ENCODE measurements at regions not wholly inside any gene's neighbourhood (a gene's known extent, or its start where the extent isn't known, plus 50 kb on each side); places are given as distances from the start of the nearest gene placed in this dataset.

DNA sequence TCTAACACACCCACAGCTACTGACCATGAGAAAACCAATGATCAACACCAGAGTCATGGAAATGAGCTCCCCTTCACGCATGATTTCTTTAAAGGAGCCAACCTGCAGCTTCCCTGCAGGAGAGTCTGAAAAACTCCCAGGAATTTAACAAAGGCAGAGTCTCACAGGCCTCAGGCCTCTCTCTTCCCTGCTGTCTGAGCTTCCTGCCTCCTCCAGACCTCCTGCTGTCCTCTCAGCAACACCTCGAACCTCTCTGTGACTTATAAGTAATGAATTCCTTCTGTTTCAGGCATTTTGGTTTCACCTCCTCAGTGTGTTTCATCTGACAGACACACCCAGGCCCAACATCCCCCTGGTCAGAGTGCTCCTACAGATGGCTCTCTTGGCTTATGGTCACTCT lies 1044.4 kb downstream of the UQCRFS1 start:
- H3K9me3 ChIP-seq: no peaks in the 10 kb centered on the region

DNA sequence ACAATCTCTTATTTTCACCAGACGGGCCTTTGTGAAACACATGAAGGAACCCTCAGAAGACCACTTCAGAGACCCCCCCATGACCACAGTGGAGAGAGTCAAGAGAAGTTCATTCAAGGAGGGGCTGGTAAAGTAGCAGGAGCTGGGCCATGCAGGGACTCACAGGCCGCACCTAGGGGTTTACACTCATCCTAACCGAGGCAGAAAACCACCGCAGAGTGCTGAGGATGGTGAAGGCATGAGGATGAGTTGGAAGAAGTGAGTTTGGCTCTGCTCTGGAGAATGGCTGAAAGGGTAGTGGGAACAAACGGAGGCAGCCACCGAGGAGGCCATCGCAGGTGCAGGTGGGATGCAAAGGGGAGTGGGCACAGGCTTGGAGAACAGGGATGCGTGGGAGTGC lies 1046.9 kb downstream of the UQCRFS1 start:
- no peak for ATAC-seq
- intact Hi-C loops (cut with DNase I): no loop called here
- 75 to 90% (median 83%) methylated on average over 8 of the region's 8 CpGs for WGBS, 4 donors

More for the DNA sequence above, 1044.4 kb downstream of the UQCRFS1 start:
- no peak overlapping the region for H3K4me3 ChIP-seq
- 48 to 65% (median 57%) methylated on average over 2 of the region's 2 CpGs for WGBS, 4 donors
- intact Hi-C loops (cut with DNase I): no loop called here
- ATAC-seq (no peak), DNase-seq (no peak)
- H3K27me3 ChIP-seq: no peaks in the 10 kb centered on the region
- TF ChIP-seq POLR2A (IDR thresholded peaks at IDR 0.05): no peak
- TF ChIP-seq, protein P1, sequence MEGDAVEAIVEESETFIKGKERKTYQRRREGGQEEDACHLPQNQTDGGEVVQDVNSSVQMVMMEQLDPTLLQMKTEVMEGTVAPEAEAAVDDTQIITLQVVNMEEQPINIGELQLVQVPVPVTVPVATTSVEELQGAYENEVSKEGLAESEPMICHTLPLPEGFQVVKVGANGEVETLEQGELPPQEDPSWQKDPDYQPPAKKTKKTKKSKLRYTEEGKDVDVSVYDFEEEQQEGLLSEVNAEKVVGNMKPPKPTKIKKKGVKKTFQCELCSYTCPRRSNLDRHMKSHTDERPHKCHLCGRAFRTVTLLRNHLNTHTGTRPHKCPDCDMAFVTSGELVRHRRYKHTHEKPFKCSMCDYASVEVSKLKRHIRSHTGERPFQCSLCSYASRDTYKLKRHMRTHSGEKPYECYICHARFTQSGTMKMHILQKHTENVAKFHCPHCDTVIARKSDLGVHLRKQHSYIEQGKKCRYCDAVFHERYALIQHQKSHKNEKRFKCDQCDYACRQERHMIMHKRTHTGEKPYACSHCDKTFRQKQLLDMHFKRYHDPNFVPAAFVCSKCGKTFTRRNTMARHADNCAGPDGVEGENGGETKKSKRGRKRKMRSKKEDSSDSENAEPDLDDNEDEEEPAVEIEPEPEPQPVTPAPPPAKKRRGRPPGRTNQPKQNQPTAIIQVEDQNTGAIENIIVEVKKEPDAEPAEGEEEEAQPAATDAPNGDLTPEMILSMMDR (IDR thresholded peaks at IDR 0.05): no peak
- peaks cover 0 to 4% (median 0%) of the 10 kb centered on the region in 12 donors for H3K4me1 ChIP-seq
- H3K27ac ChIP-seq: no peak overlapping the region
- H3K36me3 ChIP-seq: no peaks in the 10 kb centered on the region

DNA sequence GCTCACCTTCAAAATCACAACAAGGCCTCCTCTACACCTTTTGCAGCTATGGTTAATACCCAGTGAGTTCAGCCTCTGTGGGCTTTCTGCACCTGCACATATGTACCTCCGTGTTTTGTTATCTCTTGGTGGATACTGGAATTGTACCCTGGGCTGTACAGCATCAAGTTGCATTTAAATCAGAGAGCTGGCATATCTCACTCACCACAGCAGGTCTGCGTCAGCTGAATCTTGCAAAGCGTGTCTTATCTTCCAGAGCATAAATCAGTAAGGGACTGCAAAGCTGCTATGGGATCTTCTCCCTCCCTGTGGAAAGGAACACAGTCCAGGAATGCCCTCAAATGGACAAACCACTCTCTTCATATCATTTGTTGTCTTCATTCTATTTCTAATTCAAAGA lies 1048.7 kb downstream of the UQCRFS1 start:
- intact Hi-C loops (cut with DNase I): no loop called here
- Histone ChIP-seq H3K9me3 (peaks cover 0 to 22% (median 7%) of the 10 kb centered on the region in 12 donors), H3K4me1 (peaks cover 0 to under 1% (median 0%) of the 10 kb centered on the region in 12 donors), H3K4me3 (no peak overlapping the region), H3K36me3 (no peaks in the 10 kb centered on the region), H3K27ac (no peak overlapping the region), H3K27me3 (peaks cover 0 to 2% (median 0%) of the 10 kb centered on the region in 9 donors)
- ATAC-seq (no peak), DNase-seq (no peak)
- 33 to 46% (median 34%) methylated on average over 3 of the region's 3 CpGs for WGBS, 4 donors
- no peak for TF ChIP-seq POLR2A (IDR thresholded peaks at IDR 0.05)
- TF ChIP-seq, protein P1 (IDR thresholded peaks at IDR 0.05): no peak

More for the DNA sequence above, 1046.9 kb downstream of the UQCRFS1 start:
- no peak for TF ChIP-seq POLR2A (IDR thresholded peaks at IDR 0.05)
- TF ChIP-seq, protein P1 (IDR thresholded peaks at IDR 0.05): no peak
- H3K27me3 ChIP-seq: no peaks in the 10 kb centered on the region
- peaks cover 0 to 4% (median 0%) of the 10 kb centered on the region in 12 donors for H3K4me1 ChIP-seq
- peaks cover 0 to 8% (median 1%) of the 10 kb centered on the region in 12 donors for H3K9me3 ChIP-seq
- no peaks in the 10 kb centered on the region for H3K36me3 ChIP-seq
- H3K4me3 ChIP-seq: no peak overlapping the region
- no peak for DNase-seq
- no peak overlapping the region for H3K27ac ChIP-seq

DNA sequence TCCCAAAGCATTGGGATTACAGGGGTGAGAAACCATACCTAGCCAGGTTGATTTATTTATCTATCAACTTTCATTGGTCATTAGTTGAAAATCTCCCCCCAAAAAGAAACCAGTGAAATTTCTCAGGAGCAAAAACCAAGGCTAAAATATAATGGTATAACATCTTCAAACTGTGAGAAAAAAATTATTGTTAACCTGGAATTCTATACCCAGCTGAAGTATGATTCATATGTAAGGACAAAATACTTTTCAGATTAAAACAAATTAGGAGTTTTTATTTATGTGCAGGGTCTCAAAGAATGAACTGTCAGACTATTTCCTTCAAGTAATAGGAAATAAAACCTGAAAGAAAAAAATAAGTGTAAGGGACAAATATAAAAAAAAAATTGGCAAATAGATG lies 1053.9 kb downstream of the UQCRFS1 start:
- intact Hi-C loops (cut with DNase I): no loop called here
- H3K27me3 ChIP-seq: peaks cover 0 to 2% (median 0%) of the 10 kb centered on the region in 9 donors
- H3K9me3 ChIP-seq: peaks cover 0 to 33% (median 13%) of the 10 kb centered on the region in 12 donors
- H3K36me3 ChIP-seq: no peaks in the 10 kb centered on the region
- no peak for TF ChIP-seq POLR2A (IDR thresholded peaks at IDR 0.05)
- TF ChIP-seq, protein P1 (IDR thresholded peaks at IDR 0.05): no peak
- no peak for DNase-seq
- no peak overlapping the region for H3K4me3 ChIP-seq
- H3K4me1 ChIP-seq: no peaks in the 10 kb centered on the region
- H3K27ac ChIP-seq: no peak overlapping the region
- ATAC-seq: no peak

All from heart left ventricle (tissue), 16 donors.